Fibroblast of lung (primary cell): ENCODE measurements at regions not wholly inside any gene's neighbourhood (a gene's known extent, or its start where the extent isn't known, plus 50 kb on each side); places are given as distances from the start of the nearest gene placed in this dataset.

Source experiments
- DNase-seq, 2 donors: peaks; one replicate each; pipeline versions ENCODE4 v3.0.0 to v3.0.0-alpha.2; 2010; ENCODE audit warnings: low read depth in 2 of 2
- H2AFZ ChIP-seq: 2 replicates; pipeline ENCODE4 v1.5.1; 2012; ENCODE audit warnings: low read length, control low read depth, inconsistent platforms
- H3K27ac ChIP-seq: 2 replicates; pipeline ENCODE4 v1.5.1; 2011; ENCODE audit warnings: low read length, control low read depth; ENCODE audit not compliant: insufficient read depth
- H3K27me3 ChIP-seq: 2 replicates; pipeline ENCODE4 v1.5.1; 2011; ENCODE audit warnings: mild to moderate bottlenecking, low read length; ENCODE audit not compliant: control insufficient read depth, insufficient read depth
- H3K36me3 ChIP-seq: 2 replicates; pipeline ENCODE4 v1.5.1; 2011; ENCODE audit warnings: low read length; ENCODE audit not compliant: control insufficient read depth, insufficient read depth
- H3K4me1 ChIP-seq: 2 replicates; pipeline ENCODE4 v1.5.1; 2011; ENCODE audit warnings: low read length; ENCODE audit not compliant: control insufficient read depth, insufficient read depth; ENCODE audit errors: extremely low read depth
- H3K4me2 ChIP-seq: 2 replicates; pipeline ENCODE4 v1.5.1; 2011; ENCODE audit warnings: low read length, control low read depth; ENCODE audit not compliant: insufficient read depth; ENCODE audit errors: extremely low read depth
- H3K4me3 ChIP-seq, 4 experiments: fragments of 200-600 bp in 1 of 4; sonication (generic) in 1 of 4; replicated peaks in 1 of 4; 2 replicates each; pipeline ENCODE4 v1.5.1; 2011 to 2016; ENCODE audit warnings: low read length in 4 of 4, low read depth in 3 of 4, mild to moderate bottlenecking in 3 of 4, control low read depth in 2 of 4, inconsistent platforms in 1 of 4, mixed read lengths in 1 of 4; ENCODE audit not compliant: insufficient read depth in 1 of 4; ENCODE audit errors: control extremely low read depth in 1 of 4
- H3K79me2 ChIP-seq: 2 replicates; pipeline ENCODE4 v1.5.1; 2012; ENCODE audit warnings: mild to moderate bottlenecking, low read length, inconsistent platforms; ENCODE audit not compliant: control insufficient read depth, insufficient read depth
- H3K9ac ChIP-seq: 2 replicates; pipeline ENCODE4 v1.5.1; 2011; ENCODE audit warnings: mild to moderate bottlenecking, low read length, control low read depth; ENCODE audit not compliant: insufficient read depth
- H3K9me3 ChIP-seq: 2 replicates; pipeline ENCODE4 v1.5.1; 2012; ENCODE audit warnings: low read depth, low read length; ENCODE audit not compliant: control insufficient read depth, insufficient read depth
- H4K20me1 ChIP-seq: 2 replicates; pipeline ENCODE4 v1.5.1; 2011; ENCODE audit warnings: low read length; ENCODE audit not compliant: control insufficient read depth, insufficient read depth; ENCODE audit errors: extremely low read depth
- CTCF ChIP-seq, 2 donors: IDR thresholded peaks in 1 of 2; conservative IDR thresholded peaks in 1 of 2; 1 replicate in 1 of 2; 2 replicates in 1 of 2; pipeline ENCODE4 v1.5.1; 2011 to 2012; ENCODE audit warnings: low read length in 2 of 2, control low read depth in 1 of 2, inconsistent platforms in 1 of 2, low read depth in 1 of 2, mild to moderate bottlenecking in 1 of 2
- EZH2 ChIP-seq: IDR thresholded peaks from 2 replicates; pipeline ENCODE4 v1.5.1; 2012; ENCODE audit warnings: low read length, control low read depth, mild to moderate bottlenecking; ENCODE audit errors: missing control alignments

GRCh38 chr5:148923023-148923422 lies 96.6 kb downstream of the ADRB2 start:
- no peak overlapping the region for H3K4me3 ChIP-seq
- H3K9ac ChIP-seq, result no peak overlapping the region
- no peaks in the 10 kb centered on the region for H3K79me2 ChIP-seq
- no peak for DNase-seq
- no peak overlapping the region for H3K27ac ChIP-seq
- H4K20me1 ChIP-seq, result no peaks in the 10 kb centered on the region
- H2AFZ ChIP-seq, result no peak overlapping the region
- no peaks in the 10 kb centered on the region for H3K27me3 ChIP-seq
- no peaks in the 10 kb centered on the region for H3K36me3 ChIP-seq
- no peak overlapping the region for H3K4me2 ChIP-seq
- H3K4me1 ChIP-seq, result no peaks in the 10 kb centered on the region
- H3K9me3 ChIP-seq, result no peaks in the 10 kb centered on the region
- TF ChIP-seq EZH2 (no peak), CTCF (conservative IDR thresholded peaks at IDR 0.05 in 1 of 2, IDR thresholded peaks at IDR 0.05 in 1 of 2; ENCODE audit: low read depth in 1 of 2, low read length in 2 of 2) (no peak)

- H3K4me3 ChIP-seq, result no peak overlapping the region
- H3K36me3 ChIP-seq, result no peaks in the 10 kb centered on the region
- no peaks in the 10 kb centered on the region for H3K27me3 ChIP-seq
- TF ChIP-seq CTCF (conservative IDR thresholded peaks at IDR 0.05 in 1 of 2, IDR thresholded peaks at IDR 0.05 in 1 of 2; ENCODE audit: low read depth in 1 of 2, low read length in 2 of 2), result no peak
- no peak for TF ChIP-seq EZH2
- H3K4me2 ChIP-seq, result no peak overlapping the region
- no peak overlapping the region for H3K9ac ChIP-seq
- no peak overlapping the region for H3K27ac ChIP-seq
- no peaks in the 10 kb centered on the region for H3K4me1 ChIP-seq
- DNase-seq, result no peak
- H3K9me3 ChIP-seq, result no peaks in the 10 kb centered on the region
- H2AFZ ChIP-seq, result no peak overlapping the region
- no peaks in the 10 kb centered on the region for H4K20me1 ChIP-seq
- no peaks in the 10 kb centered on the region for H3K79me2 ChIP-seq
Observed at GRCh38 chr5:148924817-148925216, 98.4 kb downstream of the ADRB2 start.

- H3K27ac ChIP-seq, result no peak overlapping the region
- no peak for DNase-seq
- no peaks in the 10 kb centered on the region for H3K79me2 ChIP-seq
- no peaks in the 10 kb centered on the region for H3K4me1 ChIP-seq
- no peak overlapping the region for H2AFZ ChIP-seq
- H3K36me3 ChIP-seq, result no peaks in the 10 kb centered on the region
- H3K4me2 ChIP-seq, result no peak overlapping the region
- TF ChIP-seq EZH2, result no peak
- no peak overlapping the region for H3K9ac ChIP-seq
- no peak overlapping the region for H3K4me3 ChIP-seq
- no peaks in the 10 kb centered on the region for H3K9me3 ChIP-seq
- no peaks in the 10 kb centered on the region for H4K20me1 ChIP-seq
- H3K27me3 ChIP-seq, result no peaks in the 10 kb centered on the region
Observed at GRCh38 chr5:148926207-148926606, 99.8 kb downstream of the ADRB2 start.
